ENCODE measurements at regions not wholly inside any gene's neighbourhood (a gene's known extent, or its start where the extent isn't known, plus 50 kb on each side); places are given as distances from the start of the nearest gene placed in this dataset.
"Not testable (repeated sequence)": the region's sequence is repeated elsewhere in the genome, so short reads cannot be mapped to it uniquely, and the experiment has no call there.

DNA sequence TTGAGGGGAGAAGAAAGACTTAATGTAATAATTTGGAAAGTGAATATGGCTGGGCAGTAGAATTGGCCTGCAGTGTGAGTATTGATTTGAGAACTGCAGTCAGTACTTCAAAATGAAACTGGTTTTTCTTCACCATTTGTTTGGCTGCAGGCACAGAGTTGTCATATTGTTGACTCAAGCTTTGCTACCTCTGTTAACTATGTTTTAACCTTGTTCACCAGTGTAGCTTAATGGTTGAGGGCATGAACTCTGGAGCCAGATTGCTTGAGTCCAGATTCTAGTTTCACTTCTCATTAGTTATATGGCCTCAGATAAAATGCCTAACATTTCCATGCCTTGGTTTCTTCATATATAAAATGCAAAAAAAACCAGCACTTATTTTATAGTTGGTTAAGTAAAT is 64.1 kb downstream of the CFAP44 start:
- no peaks in the 10 kb centered on the region for H3K27me3 ChIP-seq (ENCODE audit: low read length)
- no peaks in the 10 kb centered on the region for H4K20me1 ChIP-seq (ENCODE audit: insufficient read depth, low read depth, low read length)
- H3K4me3 ChIP-seq (ENCODE audit: low read length), result no peak overlapping the region
- no peaks in the 10 kb centered on the region for H3K4me1 ChIP-seq (ENCODE audit: low read length)
- no peak for DNase-seq
- H3K27ac ChIP-seq (ENCODE audit: low read length), result no peak overlapping the region
- H3K4me2 ChIP-seq (ENCODE audit: low read depth, low read length, poor library complexity, severe bottlenecking), result no peak overlapping the region
- H3K9me3 ChIP-seq (ENCODE audit: low read length), result no peaks in the 10 kb centered on the region
- H2AFZ ChIP-seq (ENCODE audit: low read length), result no peak overlapping the region
- H3K79me2 ChIP-seq (ENCODE audit: low read length), result no peaks in the 10 kb centered on the region
- H3K9me2 ChIP-seq (replicated peaks; ENCODE audit: insufficient read depth, low read length), result no peaks in the 10 kb centered on the region; the same call in 1 of the 2 replicates
- 0 out of 2 replicates have a peak, but pooled peaks cover 4% of the 10 kb centered on the region for H3K36me3 ChIP-seq (ENCODE audit: insufficient read depth, low read length)
- H3K9ac ChIP-seq (ENCODE audit: low read length), result no peak overlapping the region

DNA sequence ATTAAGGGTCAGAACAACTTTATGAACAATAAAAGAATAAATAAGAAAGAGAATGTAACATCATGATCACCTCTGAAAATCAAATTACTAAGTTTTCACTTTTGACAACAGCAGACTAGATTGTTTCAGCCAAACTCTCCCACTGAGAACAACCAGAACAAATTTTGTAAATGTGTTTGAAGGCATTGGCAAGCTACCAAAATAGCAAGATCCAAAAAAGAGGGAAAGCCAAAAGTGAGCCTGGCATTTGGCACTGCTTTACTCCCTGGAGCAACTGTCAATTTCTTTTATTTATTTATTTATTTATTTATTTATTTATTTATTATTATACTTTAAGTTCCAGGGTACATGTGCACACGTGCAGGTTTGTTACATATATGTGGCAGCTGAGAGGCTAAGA is 67.2 kb downstream of the CFAP44 start:
- no peaks in the 10 kb centered on the region for H3K27me3 ChIP-seq (ENCODE audit: low read length)
- no peak overlapping the region for H3K27ac ChIP-seq (ENCODE audit: low read length)
- H3K4me2 ChIP-seq (ENCODE audit: low read depth, low read length, poor library complexity, severe bottlenecking), result no peak overlapping the region
- no peaks in the 10 kb centered on the region for H3K4me1 ChIP-seq (ENCODE audit: low read length)
- H3K9ac ChIP-seq (ENCODE audit: low read length), result no peak overlapping the region
- no peaks in the 10 kb centered on the region for H3K9me3 ChIP-seq (ENCODE audit: low read length)
- no peak overlapping the region for H2AFZ ChIP-seq (ENCODE audit: low read length)
- H3K79me2 ChIP-seq (ENCODE audit: low read length), result no peaks in the 10 kb centered on the region
- no peaks in the 10 kb centered on the region for H3K9me2 ChIP-seq (replicated peaks; ENCODE audit: insufficient read depth, low read length)
- 0 out of 2 replicates have a peak, but pooled peaks cover 4% of the 10 kb centered on the region for H3K36me3 ChIP-seq (ENCODE audit: insufficient read depth, low read length)
- H3K4me3 ChIP-seq (ENCODE audit: low read length), result no peak overlapping the region
- DNase-seq, result no peak
- H4K20me1 ChIP-seq (ENCODE audit: insufficient read depth, low read depth, low read length), result no peaks in the 10 kb centered on the region

DNA sequence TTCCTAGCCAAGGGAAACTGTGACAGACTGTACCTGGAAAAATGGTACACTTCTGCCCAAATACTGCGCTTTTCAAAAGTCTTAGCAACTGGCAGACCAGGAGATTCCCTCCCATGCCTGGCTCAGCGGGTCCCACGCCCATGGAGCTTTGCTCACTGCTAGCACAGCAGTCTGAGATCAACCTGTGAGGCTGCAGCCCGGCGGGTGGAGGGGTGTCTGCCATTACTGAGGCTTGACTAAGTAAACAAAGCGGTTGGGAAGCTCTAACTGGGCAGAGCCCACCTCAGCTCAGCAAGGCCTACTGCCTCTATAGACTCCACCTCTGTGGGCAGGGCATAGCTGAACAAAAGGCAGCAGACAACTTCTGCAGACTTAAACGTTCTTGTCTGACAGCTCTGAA is 74.5 kb downstream of the CFAP44 start:
- not testable (repeated sequence) for H3K27me3 ChIP-seq (ENCODE audit: low read length); H3K9me2 ChIP-seq (replicated peaks; ENCODE audit: insufficient read depth, low read length); DNase-seq; H3K4me3 ChIP-seq (ENCODE audit: low read length); H3K79me2 ChIP-seq (ENCODE audit: low read length); H4K20me1 ChIP-seq (ENCODE audit: insufficient read depth, low read depth, low read length); H3K27ac ChIP-seq (ENCODE audit: low read length); H3K36me3 ChIP-seq (ENCODE audit: insufficient read depth, low read length); H3K9me3 ChIP-seq (ENCODE audit: low read length); H3K9ac ChIP-seq (ENCODE audit: low read length); H2AFZ ChIP-seq (ENCODE audit: low read length); H3K4me2 ChIP-seq (ENCODE audit: low read depth, low read length, poor library complexity, severe bottlenecking); H3K4me1 ChIP-seq (ENCODE audit: low read length)

DNA sequence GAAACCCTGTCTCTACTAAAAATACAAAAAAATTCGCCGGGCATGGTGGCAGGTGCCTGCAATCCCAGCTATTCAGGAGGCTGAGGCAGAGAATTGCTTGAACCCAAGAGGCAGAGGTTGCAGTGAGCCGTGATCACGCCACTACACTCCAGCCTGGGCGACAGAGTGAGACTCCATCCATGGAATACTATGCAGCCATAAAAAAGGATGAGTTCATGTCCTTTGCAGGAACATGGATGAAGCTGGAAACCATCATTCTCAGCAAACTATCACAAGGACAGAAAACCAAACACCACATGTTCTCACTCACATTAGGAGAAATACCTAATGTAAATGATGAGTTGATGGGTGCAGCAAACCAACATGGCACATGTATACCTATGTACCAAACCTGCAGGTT is 86.0 kb downstream of the CFAP44 start:
- not testable (repeated sequence) for H3K4me2 ChIP-seq (ENCODE audit: low read depth, low read length, poor library complexity, severe bottlenecking); H3K9me2 ChIP-seq (replicated peaks; ENCODE audit: insufficient read depth, low read length); H3K9me3 ChIP-seq (ENCODE audit: low read length); H3K27ac ChIP-seq (ENCODE audit: low read length); H3K9ac ChIP-seq (ENCODE audit: low read length); H3K36me3 ChIP-seq (ENCODE audit: insufficient read depth, low read length); H3K4me3 ChIP-seq (ENCODE audit: low read length); H2AFZ ChIP-seq (ENCODE audit: low read length); H3K4me1 ChIP-seq (ENCODE audit: low read length); H4K20me1 ChIP-seq (ENCODE audit: insufficient read depth, low read depth, low read length); H3K79me2 ChIP-seq (ENCODE audit: low read length); DNase-seq; H3K27me3 ChIP-seq (ENCODE audit: low read length)

DNA sequence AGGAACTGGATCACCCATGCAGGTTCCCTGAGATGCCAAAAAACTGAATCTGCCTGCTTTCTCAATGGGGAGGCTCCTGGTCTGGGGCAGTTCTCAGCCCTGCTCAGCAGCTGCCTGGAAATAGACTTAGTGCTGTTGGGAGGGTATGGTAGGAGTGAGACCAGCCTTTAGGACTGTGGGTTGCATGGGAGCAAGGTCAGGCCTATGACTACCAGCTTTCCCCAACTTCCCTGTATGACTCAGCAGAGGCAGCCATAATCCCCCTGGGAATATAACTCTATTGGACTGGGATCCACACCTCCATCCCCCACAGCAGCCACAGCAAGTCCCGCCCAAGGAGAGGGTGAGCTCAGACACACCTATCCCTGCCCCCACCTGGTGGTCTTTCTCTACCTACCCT is 87.0 kb downstream of the CFAP44 start:
- DNase-seq, result no peak
- Histone ChIP-seq H3K9me3 (ENCODE audit: low read length) (no peaks in the 10 kb centered on the region), H4K20me1 (ENCODE audit: insufficient read depth, low read depth, low read length) (no peaks in the 10 kb centered on the region), H3K27ac (ENCODE audit: low read length) (no peak overlapping the region), H3K36me3 (ENCODE audit: insufficient read depth, low read length) (no peaks in the 10 kb centered on the region; the same call in 1 of the 2 replicates), H2AFZ (ENCODE audit: low read length) (no peak overlapping the region), H3K27me3 (ENCODE audit: low read length) (no peaks in the 10 kb centered on the region), H3K4me3 (ENCODE audit: low read length) (no peak overlapping the region), H3K4me2 (ENCODE audit: low read depth, low read length, poor library complexity, severe bottlenecking) (no peak overlapping the region), H3K4me1 (ENCODE audit: low read length) (no peaks in the 10 kb centered on the region), H3K9me2 (replicated peaks; ENCODE audit: insufficient read depth, low read length) (no peaks in the 10 kb centered on the region), H3K9ac (ENCODE audit: low read length) (no peak overlapping the region), H3K79me2 (ENCODE audit: low read length) (no peaks in the 10 kb centered on the region)

DNA sequence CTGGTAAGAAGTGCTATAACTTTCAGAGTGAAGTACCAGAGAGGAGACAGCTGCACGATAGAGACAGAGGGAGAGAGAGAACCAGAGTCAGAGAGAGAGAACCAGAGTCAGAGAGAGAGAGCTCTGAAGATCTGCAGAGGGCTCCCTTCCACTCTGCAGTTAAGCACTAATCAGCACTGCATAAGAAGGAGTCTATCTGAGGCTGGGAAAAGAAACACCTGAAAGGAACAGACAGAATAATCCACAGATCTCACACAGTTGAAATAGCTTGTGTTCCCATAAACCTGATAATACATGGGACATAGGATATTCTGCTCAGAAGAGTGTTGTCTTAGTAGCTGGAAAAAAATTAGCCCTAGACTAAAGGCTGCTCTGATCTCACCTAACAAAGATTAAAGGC is 87.6 kb downstream of the CFAP44 start:
- Histone ChIP-seq H3K9me3 (ENCODE audit: low read length) (no peaks in the 10 kb centered on the region), H4K20me1 (ENCODE audit: insufficient read depth, low read depth, low read length) (no peaks in the 10 kb centered on the region), H3K9ac (ENCODE audit: low read length) (no peak overlapping the region), H3K9me2 (replicated peaks; ENCODE audit: insufficient read depth, low read length) (no peaks in the 10 kb centered on the region), H3K4me1 (ENCODE audit: low read length) (no peaks in the 10 kb centered on the region), H3K4me3 (ENCODE audit: low read length) (no peak overlapping the region), H3K36me3 (ENCODE audit: insufficient read depth, low read length) (no peaks in the 10 kb centered on the region; the same call in 1 of the 2 replicates), H3K79me2 (ENCODE audit: low read length) (no peaks in the 10 kb centered on the region), H3K27ac (ENCODE audit: low read length) (no peak overlapping the region), H3K27me3 (ENCODE audit: low read length) (no peaks in the 10 kb centered on the region), H3K4me2 (ENCODE audit: low read depth, low read length, poor library complexity, severe bottlenecking) (no peak overlapping the region), H2AFZ (ENCODE audit: low read length) (no peak overlapping the region)
- DNase-seq, result no peak

DNA sequence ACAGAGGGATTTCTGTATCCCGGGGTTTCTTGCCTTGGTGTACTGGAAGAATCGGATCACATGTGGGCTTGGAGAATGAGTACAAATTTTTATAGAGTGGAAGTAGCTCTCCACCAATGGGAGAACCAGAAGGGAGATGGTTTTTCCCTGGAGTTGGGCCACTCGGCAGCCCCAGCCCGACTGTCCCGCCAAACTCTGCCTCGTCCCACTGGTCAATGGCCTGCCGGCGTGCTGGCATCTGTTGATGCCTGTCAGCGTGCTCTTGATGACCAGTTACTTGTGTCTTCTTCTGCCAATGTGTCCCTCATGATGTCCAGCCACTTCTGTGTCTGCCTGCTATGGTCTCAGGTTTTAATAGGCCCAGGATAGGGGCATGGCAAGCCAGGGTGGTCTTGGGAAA is 100.5 kb downstream of the CFAP44 start:
- Histone ChIP-seq H3K4me2 (ENCODE audit: low read depth, low read length, poor library complexity, severe bottlenecking) (no peak overlapping the region), H3K27ac (ENCODE audit: low read length) (no peak overlapping the region)

DNA sequence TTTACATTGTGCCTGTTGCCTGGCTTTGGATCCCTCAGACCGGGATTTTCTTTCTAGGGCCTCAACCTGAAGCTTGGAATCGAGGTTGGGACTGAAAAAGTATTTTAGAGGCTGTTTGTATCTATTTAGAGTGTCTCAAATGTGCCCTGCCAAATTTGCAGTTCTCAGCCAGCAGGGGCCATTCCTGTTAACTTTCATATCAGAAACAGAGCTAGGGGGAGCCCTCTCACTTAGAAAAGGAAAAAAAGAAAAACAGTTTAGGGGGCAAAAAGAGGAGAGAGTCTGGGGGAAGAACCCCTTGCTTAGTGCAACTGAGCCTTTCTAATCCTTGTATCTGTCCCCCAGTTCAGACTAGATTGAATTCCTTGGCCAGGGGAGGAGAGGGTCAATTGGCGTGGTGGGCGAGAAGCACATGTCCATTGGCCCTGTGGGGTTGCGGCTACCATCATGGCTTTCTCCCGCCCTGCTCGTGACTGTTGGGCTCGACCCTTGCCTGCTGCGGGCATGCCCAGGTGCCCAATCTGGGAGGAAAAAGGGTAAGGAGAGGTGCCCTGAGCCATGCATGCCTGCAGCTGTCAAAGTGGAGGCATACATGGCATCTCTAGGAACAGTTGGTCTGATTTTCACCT is 101.6 kb downstream of the CFAP44 start:
- H3K79me2 ChIP-seq (ENCODE audit: low read length), result no peaks in the 10 kb centered on the region
- no peak overlapping the region for H3K4me3 ChIP-seq (ENCODE audit: low read length)
- peak; percentile 58 for DNase-seq
- no peak overlapping the region for H2AFZ ChIP-seq (ENCODE audit: low read length)
- no peak overlapping the region for H3K27ac ChIP-seq (ENCODE audit: low read length)
- H3K4me1 ChIP-seq (ENCODE audit: low read length), result no peaks in the 10 kb centered on the region
- no peak overlapping the region for H3K9ac ChIP-seq (ENCODE audit: low read length)
- no peaks in the 10 kb centered on the region for H3K36me3 ChIP-seq (ENCODE audit: insufficient read depth, low read length)
- H3K27me3 ChIP-seq (ENCODE audit: low read length), result no peaks in the 10 kb centered on the region
- no peak overlapping the region for H3K4me2 ChIP-seq (ENCODE audit: low read depth, low read length, poor library complexity, severe bottlenecking)
- H4K20me1 ChIP-seq (ENCODE audit: insufficient read depth, low read depth, low read length), result no peaks in the 10 kb centered on the region
- no peaks in the 10 kb centered on the region for H3K9me3 ChIP-seq (ENCODE audit: low read length)
- H3K9me2 ChIP-seq (replicated peaks; ENCODE audit: insufficient read depth, low read length), result no peaks in the 10 kb centered on the region

More for the DNA sequence above, 100.5 kb downstream of the CFAP44 start:
- H3K4me3 ChIP-seq (ENCODE audit: low read length), result no peak overlapping the region
- DNase-seq, result no peak
- H3K36me3 ChIP-seq (ENCODE audit: insufficient read depth, low read length), result no peaks in the 10 kb centered on the region
- H3K27me3 ChIP-seq (ENCODE audit: low read length), result no peaks in the 10 kb centered on the region
- no peaks in the 10 kb centered on the region for H3K4me1 ChIP-seq (ENCODE audit: low read length)
- no peaks in the 10 kb centered on the region for H3K9me3 ChIP-seq (ENCODE audit: low read length)
- H3K79me2 ChIP-seq (ENCODE audit: low read length), result no peaks in the 10 kb centered on the region
- no peaks in the 10 kb centered on the region for H4K20me1 ChIP-seq (ENCODE audit: insufficient read depth, low read depth, low read length)
- no peak overlapping the region for H2AFZ ChIP-seq (ENCODE audit: low read length)
- H3K9ac ChIP-seq (ENCODE audit: low read length), result no peak overlapping the region
- H3K9me2 ChIP-seq (replicated peaks; ENCODE audit: insufficient read depth, low read length), result no peaks in the 10 kb centered on the region

Measured in Karpas-422 (cell line).